ENCODE measurements at regions not wholly inside any gene's neighbourhood (a gene's known extent, or its start where the extent isn't known, plus 50 kb on each side); places are given as distances from the start of the nearest gene placed in this dataset.
"Not testable (repeated sequence)": the region's sequence is repeated elsewhere in the genome, so short reads cannot be mapped to it uniquely, and the experiment has no call there.

GRCh38 chr2:150059676-150060075 is 427.8 kb downstream of the RND3 start:
- not testable (repeated sequence) for TF ChIP-seq CTCF (conservative IDR thresholded peaks at IDR 0.05; ENCODE audit: low read length); EZH2phosphoT487 (IDR thresholded peaks at IDR 0.05; ENCODE audit: borderline replicate concordance)

All from Loucy (cell line).